IMR-90 (cell line): ENCODE measurements at regions not wholly inside any gene's neighbourhood (a gene's known extent, or its start where the extent isn't known, plus 50 kb on each side); places are given as distances from the start of the nearest gene placed in this dataset.

ENCODE experiments used
- ATAC-seq: fragments of 200-7000 bp; cut with Tn5 transposase; 2 replicates; pipeline ENCODE4 v1.9.1; 2020; ENCODE audit warnings: low read depth, mild to moderate bottlenecking, moderate library complexity
- BruUV-seq: library from RNA; stranded (reverse); fragments of 400-500 nt; replicated peaks from 2 replicates; lab custom pipeline; 2021; lab: Mats Ljungman, UMichigan
- CTCF ChIA-PET: fragments of 300-600 bp; formaldehyde crosslinking; extraction: SDS; loops from one replicate; lab custom pipeline; 2021; ENCODE audit warnings: antibody characterized with exemption; lab: Yijun Ruan, JAX
- POLR2A ChIA-PET: fragments of 300-600 bp; sonication (Branson Sonifier 250); formaldehyde crosslinking; loops from one replicate; lab custom pipeline; 2022; ENCODE audit warnings: antibody characterized with exemption; ENCODE audit not compliant: unreplicated experiment; lab: Charles Lee
- DNase-seq: peaks from one replicate; pipeline ENCODE4 v3.0.0; 2013
- H2AFZ ChIP-seq: replicated peaks from 2 replicates; pipeline ENCODE3; 2013; ENCODE audit warnings: low read length, mild to moderate bottlenecking; ENCODE audit not compliant: poor library complexity
- H2AK5ac ChIP-seq: 2 replicates; pipeline ENCODE4 v1.6.1; 2013; ENCODE audit warnings: low read depth, low read length, inconsistent platforms
- H2AK9ac ChIP-seq: replicated peaks from 2 replicates; pipeline ENCODE3; 2013; ENCODE audit warnings: mild to moderate bottlenecking, low read depth, low read length, moderate library complexity; ENCODE audit not compliant: poor library complexity
- H2BK120ac ChIP-seq: 2 replicates; pipeline ENCODE4 v1.6.1; 2013; ENCODE audit warnings: low read depth, low read length, inconsistent platforms
- H2BK15ac ChIP-seq: 3 replicates; pipeline ENCODE4 v1.6.1; 2013; ENCODE audit warnings: low read depth, low read length, inconsistent platforms
- H2BK20ac ChIP-seq: 2 replicates; pipeline ENCODE4 v1.6.1; 2013; ENCODE audit warnings: low read depth, mild to moderate bottlenecking, inconsistent platforms, low read length, moderate library complexity
- H2BK5ac ChIP-seq: 2 replicates; pipeline ENCODE4 v1.6.1; 2013; ENCODE audit warnings: mild to moderate bottlenecking, low read depth, low read length, inconsistent platforms; ENCODE audit not compliant: poor library complexity, severe bottlenecking
- H3K14ac ChIP-seq: replicated peaks from 2 replicates; pipeline ENCODE4 v1.6.1; 2013; ENCODE audit warnings: low read depth, low read length, inconsistent platforms
- H3K18ac ChIP-seq: 2 replicates; pipeline ENCODE4 v1.6.1; 2013; ENCODE audit warnings: low read depth, low read length, control low read depth
- H3K23ac ChIP-seq: 2 replicates; pipeline ENCODE4 v1.6.1; 2013; ENCODE audit warnings: low read depth, low read length, inconsistent platforms
- H3K27ac ChIP-seq: 2 replicates; pipeline ENCODE4 v1.5.1; 2013; ENCODE audit warnings: mild to moderate bottlenecking, control low read depth, low read length; ENCODE audit not compliant: insufficient read depth
- H3K27me3 ChIP-seq: 2 replicates; pipeline ENCODE4 v1.6.1; 2013; ENCODE audit warnings: low read length; ENCODE audit not compliant: control insufficient read depth, insufficient read depth
- H3K36me3 ChIP-seq: 2 replicates; pipeline ENCODE4 v1.6.1; 2013; ENCODE audit warnings: low read length, mixed read lengths; ENCODE audit not compliant: control insufficient read depth, insufficient read depth
- H3K4ac ChIP-seq: 2 replicates; pipeline ENCODE4 v1.6.1; 2013; ENCODE audit warnings: low read depth, low read length, inconsistent platforms
- H3K4me1 ChIP-seq: 2 replicates; pipeline ENCODE4 v1.6.1; 2013; ENCODE audit warnings: low read length, mixed read lengths; ENCODE audit not compliant: control insufficient read depth, insufficient read depth
- H3K4me2 ChIP-seq: 2 replicates; pipeline ENCODE4 v1.6.1; 2013; ENCODE audit warnings: low read depth, mild to moderate bottlenecking, control low read depth, low read length, moderate library complexity
- H3K4me3 ChIP-seq: 2 replicates; pipeline ENCODE4 v1.5.1; 2013; ENCODE audit warnings: low read depth, mild to moderate bottlenecking, control low read depth, low read length, moderate library complexity; ENCODE audit not compliant: insufficient read depth
- H3K56ac ChIP-seq: 2 replicates; pipeline ENCODE4 v1.6.1; 2013; ENCODE audit warnings: low read length, inconsistent platforms; ENCODE audit not compliant: insufficient read depth; ENCODE audit errors: extremely low read depth
- H3K79me1 ChIP-seq, 2 experiments: 2 replicates each; pipeline ENCODE4 v1.6.1; 2013; ENCODE audit warnings: low read length in 2 of 2, inconsistent platforms in 1 of 2, low read depth in 1 of 2
- H3K9ac ChIP-seq: 2 replicates; pipeline ENCODE4 v1.6.1; 2013; ENCODE audit warnings: low read depth, low read length, control low read depth
- H3K9me1 ChIP-seq: 2 replicates; pipeline ENCODE4 v1.6.1; 2013; ENCODE audit warnings: low read length, inconsistent platforms; ENCODE audit not compliant: insufficient read depth
- H3K9me3 ChIP-seq: 2 replicates; pipeline ENCODE4 v1.6.1; 2013; ENCODE audit warnings: low read length; ENCODE audit not compliant: control insufficient read depth, insufficient read depth
- H4K20me1 ChIP-seq: 2 replicates; pipeline ENCODE4 v1.6.1; 2013; ENCODE audit warnings: low read length, inconsistent platforms; ENCODE audit not compliant: insufficient read depth
- H4K5ac ChIP-seq: 2 replicates; pipeline ENCODE4 v1.6.1; 2013; ENCODE audit warnings: mild to moderate bottlenecking, low read depth, low read length, control low read depth
- H4K8ac ChIP-seq, 2 experiments: 2 replicates each; pipeline ENCODE4 v1.6.1; 2013; ENCODE audit warnings: low read depth in 2 of 2, low read length in 2 of 2, control low read depth in 1 of 2, inconsistent platforms in 1 of 2
- H4K91ac ChIP-seq: 2 replicates; pipeline ENCODE4 v1.6.1; 2013; ENCODE audit warnings: low read depth, low read length, inconsistent platforms; ENCODE audit not compliant: insufficient read depth
- BHLHE40 ChIP-seq: fragments of 150-350 bp; IDR thresholded peaks from 2 replicates; pipeline ENCODE4 v1.6.1; 2016; ENCODE audit warnings: mild to moderate bottlenecking, low read depth, low read length
- CEBPB ChIP-seq: IDR thresholded peaks from 2 replicates; pipeline ENCODE4 v1.6.1; 2012; ENCODE audit warnings: low read depth, low read length, improper control_type of control experiment
- CHD1 ChIP-seq: IDR thresholded peaks from 2 replicates; pipeline ENCODE4 v1.6.1; 2012; ENCODE audit warnings: low read depth, low read length, improper control_type of control experiment
- FOS ChIP-seq: fragments of 150-350 bp; IDR thresholded peaks from 2 replicates; pipeline ENCODE4 v1.6.1; 2016; ENCODE audit warnings: low read depth, low read length
- MAFK ChIP-seq: IDR thresholded peaks from 2 replicates; pipeline ENCODE4 v1.6.1; 2012; ENCODE audit warnings: low read depth, low read length, improper control_type of control experiment
- MAZ ChIP-seq: IDR thresholded peaks from 2 replicates; pipeline ENCODE4 v1.6.1; 2012; ENCODE audit warnings: low read depth, mild to moderate bottlenecking, low read length, improper control_type of control experiment, moderate library complexity, borderline replicate concordance
- MXI1 ChIP-seq: IDR thresholded peaks from 2 replicates; pipeline ENCODE4 v1.6.1; 2012; ENCODE audit warnings: low read depth, mild to moderate bottlenecking, low read length, moderate library complexity, borderline replicate concordance
- NFE2L2 ChIP-seq: fragments of 150-350 bp; IDR thresholded peaks from 2 replicates; pipeline ENCODE4 v1.6.1; 2016; ENCODE audit warnings: low read depth, mild to moderate bottlenecking, low read length
- POLR2A ChIP-seq: IDR thresholded peaks from 2 replicates; pipeline ENCODE4 v1.6.1; 2012; ENCODE audit warnings: mild to moderate bottlenecking, low read depth, low read length
- RAD21 ChIP-seq: IDR thresholded peaks from 2 replicates; pipeline ENCODE4 v1.6.1; 2012; ENCODE audit warnings: low read length, improper control_type of control experiment
- RCOR1 ChIP-seq: IDR thresholded peaks from 2 replicates; pipeline ENCODE4 v1.6.1; 2012; ENCODE audit warnings: mild to moderate bottlenecking, low read length, improper control_type of control experiment; ENCODE audit not compliant: insufficient replicate concordance
- RFX5 ChIP-seq: IDR thresholded peaks from 2 replicates; pipeline ENCODE4 v1.8.0; 2012; ENCODE audit warnings: low read depth, mild to moderate bottlenecking, low read length, moderate library complexity
- SMC3 ChIP-seq: fragments of 150-350 bp; IDR thresholded peaks from 2 replicates; pipeline ENCODE4 v1.6.1; 2016; ENCODE audit warnings: low read depth, mild to moderate bottlenecking, antibody characterized with exemption, low read length, moderate library complexity
- WGBS, 2 experiments: methylation state at CpG; one replicate each; pipeline versions ENCODE4 v1.1.5 to v1.1.7; 2013; ENCODE audit warnings: missing lambda C conversion rate in 2 of 2; ENCODE audit not compliant: insufficient read length in 1 of 2; ENCODE audit errors: extremely low coverage in 2 of 2; 5-methylcytosine and 5-hydroxymethylcytosine counted together
- dilution Hi-C: fragments of 300-500 bp; cut with HindIII; formaldehyde crosslinking; loops from one replicate; pipeline ENCODE4 v1.14.3; 2018; ENCODE audit warnings: low sequenced_read_pairs; ENCODE audit not compliant: unreplicated experiment
- in situ Hi-C: fragments of 300-500 bp; cut with MboI; formaldehyde crosslinking; loops from 3 replicates; pipeline ENCODE4 v1.14.3; 2019; ENCODE audit warnings: low sequenced_read_pairs, inconsistent platforms, mixed read lengths
- intact Hi-C: fragments of 100-400 bp; cut with micrococcal nuclease; formaldehyde crosslinking; loops from 2 replicates; pipeline ENCODE4 v1.10.0; 2022
- TF ChIP-seq, protein P1 (sequence below): fragments of 150-350 bp; IDR thresholded peaks from 2 replicates; pipeline ENCODE4 v1.6.1; 2017; ENCODE audit warnings: mild to moderate bottlenecking, antibody characterized with exemption, low read length, low read depth
- TF ChIP-seq, protein P2 (sequence below): conservative IDR thresholded peaks from 2 replicates; pipeline ENCODE4 v1.5.1; 2012; ENCODE audit warnings: mild to moderate bottlenecking, low read depth, low read length, improper control_type of control experiment
- TF ChIP-seq, protein P3 (sequence below): fragments of 150-350 bp; IDR thresholded peaks from 2 replicates; pipeline ENCODE4 v1.6.1; 2016; ENCODE audit warnings: low read depth, mild to moderate bottlenecking, low read length, moderate library complexity, borderline replicate concordance

DNA sequence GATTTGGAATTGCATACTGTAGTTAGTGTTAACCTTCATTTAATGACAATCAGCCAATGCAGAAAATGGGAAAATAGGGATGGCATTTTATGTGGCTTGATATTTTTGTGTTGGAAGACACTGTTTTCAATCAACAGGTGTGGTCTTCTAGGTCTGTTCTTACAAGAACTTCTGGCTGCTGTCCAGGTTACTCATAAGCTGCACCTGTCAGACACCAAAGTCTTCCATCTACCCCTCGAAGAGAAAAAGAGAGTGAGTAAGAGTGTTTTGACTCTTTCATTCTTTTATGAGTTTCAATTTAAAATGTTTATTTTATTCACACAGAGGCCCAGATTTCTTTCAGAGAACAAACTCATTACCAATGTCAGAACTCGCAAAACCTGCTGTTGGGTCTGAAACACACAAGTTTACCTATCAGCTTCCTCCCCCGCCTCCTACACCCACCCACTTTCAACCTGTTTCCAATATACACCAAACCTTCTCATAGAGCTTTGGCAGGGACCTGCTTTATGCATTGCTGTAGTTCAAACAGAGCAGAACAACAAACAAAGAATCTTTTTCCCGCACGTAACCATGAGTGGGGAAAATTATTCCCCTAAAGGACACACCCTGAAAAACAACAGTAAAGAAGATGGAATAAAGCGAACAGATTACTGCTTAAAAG is 767.7 kb upstream of the ALCAM start:
- Histone ChIP-seq H3K36me3 (no peaks in the 10 kb centered on the region), H4K91ac (no peak overlapping the region), H3K4me2 (no peak overlapping the region), H3K79me1 (no peaks in the 10 kb centered on the region), H2BK15ac (no peak overlapping the region), H4K20me1 (no peaks in the 10 kb centered on the region), H3K4me3 (no peak overlapping the region), H3K14ac (no peak overlapping the region), H3K18ac (no peak overlapping the region), H2BK20ac (no peak overlapping the region), H2AFZ (no peak overlapping the region), H4K5ac (no peak overlapping the region), H3K4ac (no peak overlapping the region), H3K27me3 (no peaks in the 10 kb centered on the region), H3K9ac (no peak overlapping the region), H3K9me1 (no peaks in the 10 kb centered on the region), H2BK5ac (no peak overlapping the region), H3K4me1 (no peaks in the 10 kb centered on the region), H2AK9ac (no peak overlapping the region), H3K23ac (no peak overlapping the region), H4K8ac (no peak overlapping the region), H3K56ac (no peak overlapping the region), H3K9me3 (no peaks in the 10 kb centered on the region), H3K27ac (no peak overlapping the region), H2BK120ac (no peak overlapping the region), H2AK5ac (no peak overlapping the region)
- intact Hi-C loops (loop anchor here (5.0 kb wide), 1 partner anchor 327 kb away; no protein-coding TSS in a partner anchor), dilution Hi-C loops (no loop called here), in situ Hi-C loops (no loop called here)
- WGBS, 2 experiments, result no CpG with 5 or more reads among the region's 6 CpGs
- BruUV-seq, result no TSS peak
- TF ChIP-seq MAFK (no peak), MXI1 (no peak), SMC3 (no peak), RCOR1 (no peak), RAD21 (no peak), CEBPB (no peak), NFE2L2 (no peak), POLR2A (no peak), FOS (no peak), CHD1 (no peak), MAZ (no peak), BHLHE40 (no peak), RFX5 (no peak)
- TF ChIP-seq, protein P1, sequence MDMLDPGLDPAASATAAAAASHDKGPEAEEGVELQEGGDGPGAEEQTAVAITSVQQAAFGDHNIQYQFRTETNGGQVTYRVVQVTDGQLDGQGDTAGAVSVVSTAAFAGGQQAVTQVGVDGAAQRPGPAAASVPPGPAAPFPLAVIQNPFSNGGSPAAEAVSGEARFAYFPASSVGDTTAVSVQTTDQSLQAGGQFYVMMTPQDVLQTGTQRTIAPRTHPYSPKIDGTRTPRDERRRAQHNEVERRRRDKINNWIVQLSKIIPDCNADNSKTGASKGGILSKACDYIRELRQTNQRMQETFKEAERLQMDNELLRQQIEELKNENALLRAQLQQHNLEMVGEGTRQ, result no peak
- TF ChIP-seq, protein P2, sequence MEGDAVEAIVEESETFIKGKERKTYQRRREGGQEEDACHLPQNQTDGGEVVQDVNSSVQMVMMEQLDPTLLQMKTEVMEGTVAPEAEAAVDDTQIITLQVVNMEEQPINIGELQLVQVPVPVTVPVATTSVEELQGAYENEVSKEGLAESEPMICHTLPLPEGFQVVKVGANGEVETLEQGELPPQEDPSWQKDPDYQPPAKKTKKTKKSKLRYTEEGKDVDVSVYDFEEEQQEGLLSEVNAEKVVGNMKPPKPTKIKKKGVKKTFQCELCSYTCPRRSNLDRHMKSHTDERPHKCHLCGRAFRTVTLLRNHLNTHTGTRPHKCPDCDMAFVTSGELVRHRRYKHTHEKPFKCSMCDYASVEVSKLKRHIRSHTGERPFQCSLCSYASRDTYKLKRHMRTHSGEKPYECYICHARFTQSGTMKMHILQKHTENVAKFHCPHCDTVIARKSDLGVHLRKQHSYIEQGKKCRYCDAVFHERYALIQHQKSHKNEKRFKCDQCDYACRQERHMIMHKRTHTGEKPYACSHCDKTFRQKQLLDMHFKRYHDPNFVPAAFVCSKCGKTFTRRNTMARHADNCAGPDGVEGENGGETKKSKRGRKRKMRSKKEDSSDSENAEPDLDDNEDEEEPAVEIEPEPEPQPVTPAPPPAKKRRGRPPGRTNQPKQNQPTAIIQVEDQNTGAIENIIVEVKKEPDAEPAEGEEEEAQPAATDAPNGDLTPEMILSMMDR, result no peak
- TF ChIP-seq, protein P3, sequence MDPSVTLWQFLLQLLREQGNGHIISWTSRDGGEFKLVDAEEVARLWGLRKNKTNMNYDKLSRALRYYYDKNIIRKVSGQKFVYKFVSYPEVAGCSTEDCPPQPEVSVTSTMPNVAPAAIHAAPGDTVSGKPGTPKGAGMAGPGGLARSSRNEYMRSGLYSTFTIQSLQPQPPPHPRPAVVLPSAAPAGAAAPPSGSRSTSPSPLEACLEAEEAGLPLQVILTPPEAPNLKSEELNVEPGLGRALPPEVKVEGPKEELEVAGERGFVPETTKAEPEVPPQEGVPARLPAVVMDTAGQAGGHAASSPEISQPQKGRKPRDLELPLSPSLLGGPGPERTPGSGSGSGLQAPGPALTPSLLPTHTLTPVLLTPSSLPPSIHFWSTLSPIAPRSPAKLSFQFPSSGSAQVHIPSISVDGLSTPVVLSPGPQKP, result no peak
- DNase-seq (no peak), ATAC-seq (no peak)
- ChIA-PET POLR2A (no interaction called here), CTCF (interaction anchor here (0.5 to 0.6 kb wide), 2 partner anchors 8 to 543 kb away, joined by 3 to 5 read pairs; no protein-coding TSS in a partner anchor)
